ENCODE measurements at regions not wholly inside any gene's neighbourhood (a gene's known extent, or its start where the extent isn't known, plus 50 kb on each side); places are given as distances from the start of the nearest gene placed in this dataset.
A peak's percentile ranks its signal among the peaks of the same experiment; 100 is the strongest.

- H3K4me1 ChIP-seq (ENCODE audit: control insufficient read depth in 1 of 2, insufficient read depth in 2 of 2, low read length in 2 of 2): no peaks in the 10 kb centered on the region
- Mint-ChIP-seq H3K27ac (no peak overlapping the region), H3K4me1 (peaks cover 4% of the 10 kb centered on the region), H3K4me3 (no peak overlapping the region), H3K9me3 (no peaks in the 10 kb centered on the region), H3K36me3 (no peaks in the 10 kb centered on the region), H3K27me3 (ENCODE audit: low read depth in 3 of 3) (peaks cover 0 to 4% (median 3%) of the 10 kb centered on the region in 3 donors)
- DNase-seq: peak in 2 of 3 donors; percentile 2 to 5
- WGBS (ENCODE audit: insufficient coverage): 86% methylated on average over 1 of the region's 8 CpGs
- H3K36me3 ChIP-seq (replicated peaks in 1 of 2; ENCODE audit: control insufficient read depth in 1 of 2, insufficient read depth in 2 of 2, low read length in 2 of 2): no peaks in the 10 kb centered on the region
- TF ChIP-seq CTCF (IDR thresholded peaks at IDR 0.05): peak; percentile 19
- no peak overlapping the region for H2AFZ ChIP-seq (ENCODE audit: insufficient read depth, low read depth, low read length, poor library complexity, severe bottlenecking)
- no peak overlapping the region for H3K4me2 ChIP-seq (replicated peaks; ENCODE audit: extremely low read depth, low read length, poor library complexity, severe bottlenecking)
- no peak overlapping the region for H3K4me3 ChIP-seq (replicated peaks in 1 of 3; ENCODE audit: low read depth in 2 of 3, low read length in 3 of 3)
- H4K20me1 ChIP-seq (ENCODE audit: insufficient read depth, low read length): no peaks in the 10 kb centered on the region
- intact Hi-C loops (cut with micrococcal nuclease): no loop called here
- H3K9me3 ChIP-seq (replicated peaks in 1 of 2; ENCODE audit: control insufficient read depth in 1 of 2, insufficient read depth in 1 of 2, low read length in 2 of 2): no peaks in the 10 kb centered on the region
- H3K79me2 ChIP-seq (ENCODE audit: insufficient read depth, low read length): no peaks in the 10 kb centered on the region
- H3K27ac ChIP-seq (ENCODE audit: low read depth in 1 of 2, low read length in 2 of 2): no peak overlapping the region
- H3K27me3 ChIP-seq (ENCODE audit: control insufficient read depth in 2 of 2, insufficient read depth in 2 of 2, low read length in 2 of 2): no peaks in the 10 kb centered on the region
- H3K9ac ChIP-seq (ENCODE audit: insufficient read depth, low read length, poor library complexity, severe bottlenecking): no peak overlapping the region
These were observed 54.5 kb upstream of the FST start for GRCh38 chr5:53425687-53426511.

- Histone ChIP-seq H3K4me3 (replicated peaks in 1 of 3; ENCODE audit: low read depth in 2 of 3, low read length in 3 of 3) (no peak overlapping the region), H3K4me2 (replicated peaks; ENCODE audit: extremely low read depth, low read length, poor library complexity, severe bottlenecking) (no peak overlapping the region), H4K20me1 (ENCODE audit: insufficient read depth, low read length) (no peaks in the 10 kb centered on the region), H3K27me3 (ENCODE audit: control insufficient read depth in 2 of 2, insufficient read depth in 2 of 2, low read length in 2 of 2) (no peaks in the 10 kb centered on the region), H3K36me3 (replicated peaks in 1 of 2; ENCODE audit: control insufficient read depth in 1 of 2, insufficient read depth in 2 of 2, low read length in 2 of 2) (no peaks in the 10 kb centered on the region), H3K4me1 (ENCODE audit: control insufficient read depth in 1 of 2, insufficient read depth in 2 of 2, low read length in 2 of 2) (no peaks in the 10 kb centered on the region), H3K9ac (ENCODE audit: insufficient read depth, low read length, poor library complexity, severe bottlenecking) (no peak overlapping the region), H3K9me3 (replicated peaks in 1 of 2; ENCODE audit: control insufficient read depth in 1 of 2, insufficient read depth in 1 of 2, low read length in 2 of 2) (no peaks in the 10 kb centered on the region), H3K79me2 (ENCODE audit: insufficient read depth, low read length) (no peaks in the 10 kb centered on the region), H3K27ac (ENCODE audit: low read depth in 1 of 2, low read length in 2 of 2) (no peak overlapping the region), H2AFZ (ENCODE audit: insufficient read depth, low read depth, low read length, poor library complexity, severe bottlenecking) (no peak overlapping the region)
- intact Hi-C loops (cut with micrococcal nuclease): no loop called here
- Mint-ChIP-seq H3K9me3 (no peaks in the 10 kb centered on the region), H3K4me3 (no peak overlapping the region), H3K4me1 (peaks cover 4% of the 10 kb centered on the region), H3K27me3 (ENCODE audit: low read depth in 3 of 3) (peaks cover 0 to 4% (median 3%) of the 10 kb centered on the region in 3 donors), H3K36me3 (no peaks in the 10 kb centered on the region), H3K27ac (no peak overlapping the region)
- DNase-seq: no peak
- no CpG with 5 or more reads among the region's 2 CpGs for WGBS (ENCODE audit: insufficient coverage)
- TF ChIP-seq CTCF (IDR thresholded peaks at IDR 0.05): no peak
These were observed 54.0 kb upstream of the FST start for GRCh38 chr5:53426512-53426830.

Measured in CD14-positive monocyte (primary cell).